MM.1S (cell line): ENCODE measurements at regions not wholly inside any gene's neighbourhood (a gene's known extent, or its start where the extent isn't known, plus 50 kb on each side); places are given as distances from the start of the nearest gene placed in this dataset.

Source experiments
- DNase-seq: peaks from one replicate; pipeline ENCODE4 v3.0.0-alpha.2; 2015
- H2AFZ ChIP-seq: fragments of 300-600 bp; sonication (generic); 2 replicates; pipeline ENCODE4 v1.6.0; 2016; ENCODE audit warnings: antibody characterized with exemption, low read length
- H3F3A ChIP-seq: fragments of 300-600 bp; sonication (generic); 2 replicates; pipeline ENCODE4 v1.6.1; 2016; ENCODE audit warnings: mild to moderate bottlenecking, antibody characterized with exemption, low read length, moderate library complexity, mixed read lengths; ENCODE audit not compliant: insufficient read depth
- H3K27ac ChIP-seq: fragments of 300-600 bp; sonication (generic); 2 replicates; pipeline ENCODE4 v1.5.1; 2016; ENCODE audit warnings: mild to moderate bottlenecking, low read length
- H3K27me3 ChIP-seq: fragments of 300-600 bp; sonication (generic); replicated peaks from 2 replicates; pipeline ENCODE4 v1.6.0; 2016; ENCODE audit warnings: low read length; ENCODE audit not compliant: insufficient read depth
- H3K36me3 ChIP-seq: fragments of 300-600 bp; sonication (generic); replicated peaks from 2 replicates; pipeline ENCODE4 v1.6.1; 2016; ENCODE audit warnings: mild to moderate bottlenecking, low read length, mixed read lengths; ENCODE audit not compliant: insufficient read depth
- H3K4me1 ChIP-seq: fragments of 300-600 bp; sonication (generic); 2 replicates; pipeline ENCODE4 v1.6.1; 2016; ENCODE audit warnings: low read length, mixed read lengths
- H3K4me2 ChIP-seq: fragments of 300-600 bp; sonication (generic); 2 replicates; pipeline ENCODE4 v1.6.0; 2016; ENCODE audit warnings: low read depth, low read length
- H3K4me3 ChIP-seq: fragments of 300-600 bp; sonication (generic); 2 replicates; pipeline ENCODE4 v1.5.1; 2016; ENCODE audit warnings: low read length, mixed read lengths
- H3K79me2 ChIP-seq: fragments of 300-600 bp; sonication (generic); 2 replicates; pipeline ENCODE4 v1.6.1; 2016; ENCODE audit warnings: mixed run types, low read length, mixed read lengths
- H3K9ac ChIP-seq: fragments of 300-600 bp; sonication (generic); 2 replicates; pipeline ENCODE4 v1.6.1; 2016; ENCODE audit warnings: low read length, mixed read lengths
- H3K9me2 ChIP-seq: fragments of 300-600 bp; sonication (generic); replicated peaks from 2 replicates; pipeline ENCODE4 v1.6.1; 2016; ENCODE audit warnings: mild to moderate bottlenecking, low read length, mixed read lengths; ENCODE audit not compliant: insufficient read depth
- H3K9me3 ChIP-seq: fragments of 300-600 bp; sonication (generic); replicated peaks from 2 replicates; pipeline ENCODE4 v1.6.1; 2016; ENCODE audit warnings: mild to moderate bottlenecking, low read length, mixed read lengths; ENCODE audit not compliant: insufficient read depth
- H4K20me1 ChIP-seq: fragments of 300-600 bp; sonication (generic); 2 replicates; pipeline ENCODE4 v1.6.1; 2016; ENCODE audit warnings: mild to moderate bottlenecking, low read length, moderate library complexity, mixed read lengths; ENCODE audit not compliant: insufficient read depth
- EZH2 ChIP-seq: fragments of 300-600 bp; sonication (generic); optimal IDR thresholded peaks from 2 replicates; pipeline ENCODE3; 2017; ENCODE audit warnings: low read depth, mild to moderate bottlenecking, antibody characterized with exemption, low read length, mixed read lengths
- EZH2phosphoT487 ChIP-seq: fragments of 300-600 bp; sonication (generic); IDR thresholded peaks from 2 replicates; pipeline ENCODE4 v1.6.1; 2018; ENCODE audit warnings: antibody characterized with exemption, low read length
- TF ChIP-seq, protein P1 (sequence below): fragments of 300-600 bp; sonication (generic); IDR thresholded peaks from 2 replicates; pipeline ENCODE4 v1.5.1; 2016; ENCODE audit warnings: antibody characterized with exemption, low read length, mixed read lengths

DNA sequence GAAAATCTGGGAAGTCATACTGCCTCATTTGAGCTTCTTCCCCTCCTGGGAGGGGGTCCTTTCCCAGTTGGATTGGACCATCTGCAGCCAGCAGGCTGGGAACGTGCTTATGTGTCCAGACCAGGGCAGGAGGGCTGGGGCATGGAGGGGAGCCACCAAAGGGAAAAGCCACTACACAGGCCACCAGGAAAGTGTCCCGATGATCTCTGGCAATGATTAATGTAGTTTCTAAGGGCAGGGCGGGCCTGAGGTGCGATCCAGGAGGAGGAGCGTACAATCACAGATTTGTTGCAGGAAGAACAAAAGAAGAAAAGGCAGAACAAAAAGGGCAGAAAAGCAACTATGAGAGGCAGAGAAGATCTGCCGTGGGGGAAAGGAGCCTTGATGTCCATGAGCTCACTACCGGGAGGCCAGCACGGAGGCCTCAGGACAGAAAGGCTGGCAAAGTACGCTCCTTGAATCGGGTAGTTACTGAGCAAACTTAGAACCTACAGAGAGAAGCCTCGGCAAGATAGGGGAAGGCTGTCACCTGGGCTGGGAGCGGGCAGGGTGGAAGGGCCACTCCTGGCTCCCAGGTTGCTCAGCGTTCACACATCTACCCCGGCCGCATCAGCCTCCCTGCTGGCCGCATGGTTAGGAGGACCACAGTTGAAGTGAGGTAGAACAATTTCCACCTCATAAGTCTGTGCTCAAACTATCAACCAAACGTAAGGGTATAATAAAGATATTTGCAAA is 79.5 kb upstream of the PCSK6 start:
- Histone ChIP-seq H4K20me1 (no peaks in the 10 kb centered on the region), H3K36me3 (no peaks in the 10 kb centered on the region), H3K4me1 (no peaks in the 10 kb centered on the region), H3K9ac (no peak overlapping the region), H3K27me3 (no peaks in the 10 kb centered on the region), H3F3A (no peaks in the 10 kb centered on the region), H3K4me2 (no peak overlapping the region), H2AFZ (no peak overlapping the region), H3K9me2 (no peaks in the 10 kb centered on the region), H3K79me2 (no peaks in the 10 kb centered on the region), H3K27ac (no peak overlapping the region), H3K4me3 (no peak overlapping the region), H3K9me3 (no peaks in the 10 kb centered on the region)
- DNase-seq = no peak
- TF ChIP-seq EZH2phosphoT487 (no peak), EZH2 (no peak)
- TF ChIP-seq, protein P1, sequence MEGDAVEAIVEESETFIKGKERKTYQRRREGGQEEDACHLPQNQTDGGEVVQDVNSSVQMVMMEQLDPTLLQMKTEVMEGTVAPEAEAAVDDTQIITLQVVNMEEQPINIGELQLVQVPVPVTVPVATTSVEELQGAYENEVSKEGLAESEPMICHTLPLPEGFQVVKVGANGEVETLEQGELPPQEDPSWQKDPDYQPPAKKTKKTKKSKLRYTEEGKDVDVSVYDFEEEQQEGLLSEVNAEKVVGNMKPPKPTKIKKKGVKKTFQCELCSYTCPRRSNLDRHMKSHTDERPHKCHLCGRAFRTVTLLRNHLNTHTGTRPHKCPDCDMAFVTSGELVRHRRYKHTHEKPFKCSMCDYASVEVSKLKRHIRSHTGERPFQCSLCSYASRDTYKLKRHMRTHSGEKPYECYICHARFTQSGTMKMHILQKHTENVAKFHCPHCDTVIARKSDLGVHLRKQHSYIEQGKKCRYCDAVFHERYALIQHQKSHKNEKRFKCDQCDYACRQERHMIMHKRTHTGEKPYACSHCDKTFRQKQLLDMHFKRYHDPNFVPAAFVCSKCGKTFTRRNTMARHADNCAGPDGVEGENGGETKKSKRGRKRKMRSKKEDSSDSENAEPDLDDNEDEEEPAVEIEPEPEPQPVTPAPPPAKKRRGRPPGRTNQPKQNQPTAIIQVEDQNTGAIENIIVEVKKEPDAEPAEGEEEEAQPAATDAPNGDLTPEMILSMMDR = no peak

DNA sequence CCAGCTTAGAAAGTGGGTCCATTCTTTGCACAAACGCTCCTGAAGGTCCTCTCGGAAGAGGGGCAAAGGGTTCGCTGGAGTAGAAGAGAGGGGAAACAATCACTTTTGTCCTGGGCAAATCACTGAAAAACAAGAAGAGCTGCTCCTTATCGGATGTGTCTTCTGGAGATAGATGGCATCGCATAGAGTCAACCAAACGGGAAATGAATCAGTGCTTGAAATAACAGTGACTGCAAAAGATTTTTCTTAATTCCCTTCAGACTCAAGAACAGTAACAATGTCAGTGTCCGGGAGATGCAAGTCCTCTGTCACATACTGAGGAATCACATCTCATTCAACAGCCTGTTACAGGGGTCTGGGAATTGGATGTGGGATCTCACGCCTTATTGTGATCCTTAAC is 78.8 kb upstream of the PCSK6 start:
- no peak for DNase-seq
- Histone ChIP-seq H3K9me2 (no peaks in the 10 kb centered on the region), H3K4me1 (no peaks in the 10 kb centered on the region), H3K4me2 (no peak overlapping the region), H3K9ac (no peak overlapping the region), H2AFZ (no peak overlapping the region), H3K36me3 (no peaks in the 10 kb centered on the region), H3K79me2 (no peaks in the 10 kb centered on the region), H3K27ac (no peak overlapping the region), H3K4me3 (no peak overlapping the region), H3K9me3 (no peaks in the 10 kb centered on the region), H3F3A (no peaks in the 10 kb centered on the region), H3K27me3 (no peaks in the 10 kb centered on the region), H4K20me1 (no peaks in the 10 kb centered on the region)
- TF ChIP-seq, protein P1 = no peak
- TF ChIP-seq EZH2phosphoT487 (no peak), EZH2 (no peak)

DNA sequence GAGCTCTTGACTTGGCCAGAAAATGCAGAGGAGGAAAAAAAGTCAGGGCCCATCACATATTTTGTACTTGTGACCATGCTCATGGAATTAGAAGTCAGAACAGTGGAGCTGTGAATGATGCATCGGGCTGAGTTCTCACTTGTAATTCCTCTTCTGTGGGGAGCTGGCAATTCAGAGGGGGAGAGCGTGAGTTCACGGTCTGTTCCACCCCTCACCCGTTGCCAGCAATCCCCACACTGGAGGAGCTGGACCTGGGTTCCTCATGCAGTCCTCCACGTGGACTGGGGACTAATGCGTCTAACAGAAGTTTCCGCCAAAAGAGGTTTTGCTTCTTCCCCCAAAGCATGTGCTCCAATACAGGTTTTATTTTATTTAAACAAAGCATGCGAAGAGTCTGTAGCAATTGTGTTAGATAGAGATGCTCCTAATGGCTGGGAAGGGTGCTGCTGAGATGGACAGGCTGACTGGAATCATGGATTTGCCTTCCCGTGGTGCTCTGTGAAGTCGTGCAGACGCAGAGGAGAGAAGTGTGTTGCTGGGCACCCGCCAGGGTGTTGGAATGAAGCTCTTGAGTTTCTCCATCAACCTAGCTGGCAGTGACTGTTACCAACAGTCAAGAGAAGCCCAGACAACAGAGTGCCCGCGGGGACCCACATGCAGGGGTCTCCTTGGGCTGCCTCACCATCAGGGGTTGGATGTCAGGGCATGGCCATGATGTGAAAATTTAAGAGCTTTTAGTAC is 77.4 kb upstream of the PCSK6 start:
- Histone ChIP-seq H3F3A (no peaks in the 10 kb centered on the region), H3K9me2 (no peaks in the 10 kb centered on the region), H3K4me1 (no peaks in the 10 kb centered on the region), H3K79me2 (no peaks in the 10 kb centered on the region), H3K4me3 (no peak overlapping the region), H3K4me2 (no peak overlapping the region), H3K27ac (no peak overlapping the region), H2AFZ (no peak overlapping the region), H3K9me3 (no peaks in the 10 kb centered on the region), H3K36me3 (no peaks in the 10 kb centered on the region), H4K20me1 (no peaks in the 10 kb centered on the region), H3K27me3 (no peaks in the 10 kb centered on the region), H3K9ac (no peak overlapping the region)
- no peak for DNase-seq
- TF ChIP-seq, protein P1 = no peak
- no peak for TF ChIP-seq EZH2phosphoT487
